ENCODE measurements at regions not wholly inside any gene's neighbourhood (a gene's known extent, or its start where the extent isn't known, plus 50 kb on each side); places are given as distances from the start of the nearest gene placed in this dataset.

DNA sequence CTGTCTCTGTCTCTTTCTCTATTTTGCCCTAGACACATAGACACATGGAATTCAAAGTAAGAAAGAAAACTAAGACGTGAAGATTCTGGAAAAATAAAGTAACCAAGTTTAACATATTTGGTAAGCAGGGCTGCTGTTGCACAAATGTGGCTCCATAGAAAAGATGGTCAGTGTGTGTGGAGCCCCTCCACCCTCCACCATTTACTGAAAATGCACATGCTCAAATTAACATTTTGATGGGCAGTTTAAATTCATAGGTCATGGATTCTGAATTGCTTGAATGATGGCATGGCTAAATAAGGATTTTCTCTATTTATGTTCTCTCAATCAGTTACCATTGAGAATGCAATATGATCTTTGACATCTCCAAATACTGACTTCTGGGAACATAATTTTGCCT, 165.5 kb upstream of the CHRM2 start:
- POLR2A ChIA-PET, result no interaction called here
- no peak for DNase-seq (ENCODE audit: low read depth)
- CTCF ChIA-PET, result no interaction called here
- H3K36me3 ChIP-seq (ENCODE audit: control insufficient read depth, insufficient read depth, low read length), result no peaks in the 10 kb centered on the region
- TF ChIP-seq, protein P1, sequence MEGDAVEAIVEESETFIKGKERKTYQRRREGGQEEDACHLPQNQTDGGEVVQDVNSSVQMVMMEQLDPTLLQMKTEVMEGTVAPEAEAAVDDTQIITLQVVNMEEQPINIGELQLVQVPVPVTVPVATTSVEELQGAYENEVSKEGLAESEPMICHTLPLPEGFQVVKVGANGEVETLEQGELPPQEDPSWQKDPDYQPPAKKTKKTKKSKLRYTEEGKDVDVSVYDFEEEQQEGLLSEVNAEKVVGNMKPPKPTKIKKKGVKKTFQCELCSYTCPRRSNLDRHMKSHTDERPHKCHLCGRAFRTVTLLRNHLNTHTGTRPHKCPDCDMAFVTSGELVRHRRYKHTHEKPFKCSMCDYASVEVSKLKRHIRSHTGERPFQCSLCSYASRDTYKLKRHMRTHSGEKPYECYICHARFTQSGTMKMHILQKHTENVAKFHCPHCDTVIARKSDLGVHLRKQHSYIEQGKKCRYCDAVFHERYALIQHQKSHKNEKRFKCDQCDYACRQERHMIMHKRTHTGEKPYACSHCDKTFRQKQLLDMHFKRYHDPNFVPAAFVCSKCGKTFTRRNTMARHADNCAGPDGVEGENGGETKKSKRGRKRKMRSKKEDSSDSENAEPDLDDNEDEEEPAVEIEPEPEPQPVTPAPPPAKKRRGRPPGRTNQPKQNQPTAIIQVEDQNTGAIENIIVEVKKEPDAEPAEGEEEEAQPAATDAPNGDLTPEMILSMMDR (IDR thresholded peaks at IDR 0.05; ENCODE audit: insufficient read depth, low read depth, low read length), result no peak
- no peaks in the 10 kb centered on the region; the same call in 1 of the 2 replicates for H3K27me3 ChIP-seq (ENCODE audit: control insufficient read depth, insufficient read depth, low read length)
- no peak overlapping the region for H3K4me3 ChIP-seq (ENCODE audit: low read depth, low read length)

DNA sequence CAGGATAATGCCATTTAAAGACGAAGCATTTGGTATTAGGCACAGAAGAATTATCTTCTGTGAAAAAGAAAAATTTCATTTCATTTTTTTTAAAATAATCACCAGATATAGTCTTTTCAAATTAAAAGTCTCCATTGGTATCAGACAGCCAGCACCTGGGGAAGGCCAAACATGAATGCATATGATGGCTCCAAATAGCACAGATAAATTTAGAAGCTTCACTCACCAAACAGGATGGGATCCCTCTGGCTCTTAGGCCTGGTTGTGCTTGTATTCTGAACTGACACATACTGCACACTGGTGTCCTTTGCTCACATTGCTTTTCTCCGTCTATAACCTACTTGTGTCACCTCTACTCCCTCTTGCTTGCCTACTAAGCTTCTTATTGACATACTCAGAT, 169.5 kb upstream of the CHRM2 start:
- TF ChIP-seq, protein P1 (IDR thresholded peaks at IDR 0.05; ENCODE audit: insufficient read depth, low read depth, low read length), result no peak
- no peaks in the 10 kb centered on the region for H3K36me3 ChIP-seq (ENCODE audit: control insufficient read depth, insufficient read depth, low read length)
- no peak overlapping the region for H3K4me3 ChIP-seq (ENCODE audit: low read depth, low read length)
- ChIA-PET CTCF (interaction anchor here (3.0 kb wide), 1 partner anchor 12 kb away, joined by 15 read pairs; no protein-coding TSS in a partner anchor), POLR2A (no interaction called here)
- no peak for DNase-seq (ENCODE audit: low read depth)
- no peaks in the 10 kb centered on the region; the same call in 1 of the 2 replicates for H3K27me3 ChIP-seq (ENCODE audit: control insufficient read depth, insufficient read depth, low read length)

DNA sequence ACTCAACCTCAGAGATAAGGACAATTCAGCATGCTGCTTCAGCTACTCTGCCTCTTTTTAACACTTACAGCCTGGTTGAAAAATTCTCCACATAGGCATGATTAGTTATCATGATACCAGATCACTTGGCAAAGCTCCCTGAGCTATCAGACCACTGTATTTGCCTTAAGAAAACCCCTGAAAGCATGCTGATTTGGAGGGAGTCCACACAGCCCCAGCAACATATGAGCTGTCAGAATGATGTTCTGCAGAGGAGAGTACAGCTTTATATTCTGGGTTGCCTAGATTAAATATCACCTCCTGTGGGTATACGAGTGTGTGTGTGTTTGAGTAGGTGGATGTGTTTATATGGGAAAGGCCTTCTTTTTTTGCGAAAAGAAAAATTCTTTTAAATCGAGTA, 170.2 kb upstream of the CHRM2 start:
- ChIA-PET CTCF (interaction anchor here (3.0 kb wide), 1 partner anchor 11 kb away, joined by 15 read pairs; no protein-coding TSS in a partner anchor), POLR2A (no interaction called here)
- Histone ChIP-seq H3K27me3 (ENCODE audit: control insufficient read depth, insufficient read depth, low read length) (no peaks in the 10 kb centered on the region; the same call in 1 of the 2 replicates), H3K4me3 (ENCODE audit: low read depth, low read length) (no peak overlapping the region), H3K36me3 (ENCODE audit: control insufficient read depth, insufficient read depth, low read length) (no peaks in the 10 kb centered on the region)
- TF ChIP-seq, protein P1 (IDR thresholded peaks at IDR 0.05; ENCODE audit: insufficient read depth, low read depth, low read length), result no peak
- no peak for DNase-seq (ENCODE audit: low read depth)

DNA sequence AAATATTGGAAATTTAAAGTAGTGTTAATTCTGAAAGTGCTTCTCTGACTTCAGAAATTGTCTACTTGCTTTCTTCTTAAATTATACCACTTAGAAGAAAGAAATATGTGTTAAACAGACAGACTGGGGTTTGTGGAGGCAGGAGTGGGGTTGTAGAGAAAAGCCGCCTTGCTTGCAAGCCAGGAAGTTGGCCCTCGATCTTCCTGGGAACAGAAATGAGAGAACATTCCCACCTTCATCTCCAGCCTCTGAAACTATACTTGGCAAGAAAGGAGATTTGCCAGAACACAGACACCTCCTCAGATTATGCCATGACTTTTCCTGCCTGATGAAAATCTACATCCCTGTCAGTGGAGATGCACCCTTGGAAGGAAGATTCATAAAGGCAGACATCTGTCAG, 171.2 kb upstream of the CHRM2 start:
- no peaks in the 10 kb centered on the region; the same call in 1 of the 2 replicates for H3K27me3 ChIP-seq (ENCODE audit: control insufficient read depth, insufficient read depth, low read length)
- no peak for DNase-seq (ENCODE audit: low read depth)
- ChIA-PET POLR2A (no interaction called here), CTCF (no interaction called here)
- TF ChIP-seq, protein P1 (IDR thresholded peaks at IDR 0.05; ENCODE audit: insufficient read depth, low read depth, low read length), result no peak
- H3K36me3 ChIP-seq (ENCODE audit: control insufficient read depth, insufficient read depth, low read length), result no peaks in the 10 kb centered on the region
- H3K4me3 ChIP-seq (ENCODE audit: low read depth, low read length), result no peak overlapping the region

DNA sequence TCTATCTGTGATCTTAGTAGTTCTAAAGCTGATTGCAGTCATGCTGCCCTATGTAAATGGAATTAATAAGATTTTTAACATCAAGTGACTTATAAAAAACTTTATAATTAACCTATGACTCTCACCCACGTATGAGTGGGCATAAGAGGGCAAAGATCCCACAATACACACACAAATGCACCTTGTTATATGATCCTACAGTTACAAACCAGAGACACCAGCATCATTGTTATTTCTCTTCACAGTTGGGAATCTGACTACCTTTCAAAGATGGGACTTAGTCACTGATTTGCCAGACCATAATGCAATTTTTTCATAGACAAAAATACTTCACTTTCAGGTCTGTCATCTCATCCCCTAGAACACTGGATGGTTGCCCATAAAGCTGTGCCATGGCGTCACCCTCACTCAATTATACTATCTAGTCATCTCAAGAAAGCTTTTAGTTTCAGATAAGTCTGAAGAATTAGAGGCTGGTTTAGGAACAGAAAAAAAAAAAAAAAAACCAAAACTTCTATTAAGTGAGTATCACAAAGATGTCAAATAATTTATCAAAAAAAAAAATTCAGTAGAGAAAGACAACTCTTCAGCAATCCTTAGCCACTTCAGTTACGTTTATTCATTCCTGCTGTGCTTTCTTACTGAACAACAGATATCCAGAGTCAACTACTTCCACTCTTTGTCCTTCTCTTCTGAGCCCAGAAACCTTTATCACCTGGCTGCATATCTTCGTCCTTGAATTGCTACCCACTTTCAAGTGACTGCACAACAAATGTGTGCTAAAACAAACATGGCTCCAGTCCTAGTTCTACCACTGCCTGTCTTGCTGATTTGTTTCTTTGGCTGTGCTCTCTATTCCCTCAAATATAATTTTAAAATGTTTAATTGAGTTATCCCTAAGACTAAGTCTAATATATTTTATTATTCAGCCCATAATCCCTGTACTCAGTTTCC, 175.0 kb upstream of the CHRM2 start:
- DNase-seq (ENCODE audit: low read depth), result no peak
- no peak overlapping the region for H3K4me3 ChIP-seq (ENCODE audit: low read depth, low read length)
- TF ChIP-seq, protein P1 (IDR thresholded peaks at IDR 0.05; ENCODE audit: insufficient read depth, low read depth, low read length), result no peak
- no peaks in the 10 kb centered on the region for H3K27me3 ChIP-seq (ENCODE audit: control insufficient read depth, insufficient read depth, low read length)
- ChIA-PET CTCF (interaction anchor here (0.8 kb wide), 1 partner anchor 10 kb away, joined by 4 read pairs; no protein-coding TSS in a partner anchor), POLR2A (no interaction called here)
- no peaks in the 10 kb centered on the region for H3K36me3 ChIP-seq (ENCODE audit: control insufficient read depth, insufficient read depth, low read length)

Measured in BJ (cell line).